ENCODE measurements at regions not wholly inside any gene's neighbourhood (a gene's known extent, or its start where the extent isn't known, plus 50 kb on each side); places are given as distances from the start of the nearest gene placed in this dataset.

- TF ChIP-seq CUX1 (CRISPR knock-in tag; IDR thresholded peaks at IDR 0.05) (no peak), TRIM25 (IDR thresholded peaks at IDR 0.05; ENCODE audit: borderline replicate concordance) (no peak), PRPF4 (IDR thresholded peaks at IDR 0.05; ENCODE audit: insufficient read depth, low read depth, low read length, poor library complexity, severe bottlenecking) (no peak), SRSF1 (IDR thresholded peaks at IDR 0.05; ENCODE audit: low read depth, low read length) (no peak)
Measured at GRCh38 chr9:30012622-30013021, 2371.8 kb upstream of the ACO1 start (continued).

Data from K562 (cell line).